ENCODE measurements at regions not wholly inside any gene's neighbourhood (a gene's known extent, or its start where the extent isn't known, plus 50 kb on each side); places are given as distances from the start of the nearest gene placed in this dataset.

- no peak for TF ChIP-seq CTCF (IDR thresholded peaks at IDR 0.05; ENCODE audit: borderline replicate concordance, extremely low read depth, insufficient read depth)
- no peaks in the 10 kb centered on the region for H3K4me1 ChIP-seq (ENCODE audit: control insufficient read depth in 2 of 3, insufficient read depth in 2 of 3, low read depth in 1 of 3, low read length in 3 of 3)
- FAIRE-seq (no peak), DNase-seq (peak in 1 of 5 donors; percentile 65)
- no peaks in the 10 kb centered on the region for H3K27me3 ChIP-seq (ENCODE audit: control insufficient read depth, insufficient read depth, low read length)
- no peak overlapping the region for H3K4me3 ChIP-seq (ENCODE audit: low read length in 3 of 3)
- no peaks in the 10 kb centered on the region for H3K36me3 ChIP-seq (ENCODE audit: control insufficient read depth in 2 of 3, insufficient read depth in 3 of 3, low read length in 3 of 3)
- H3K9me3 ChIP-seq (ENCODE audit: control insufficient read depth in 2 of 3, insufficient read depth in 1 of 3, low read length in 3 of 3) = no peaks in the 10 kb centered on the region
- H3K9ac ChIP-seq (ENCODE audit: low read length in 3 of 3) = no peak overlapping the region
- no peak overlapping the region for H3K27ac ChIP-seq (ENCODE audit: low read depth in 2 of 2, low read length in 2 of 2)
- intact Hi-C loops (cut with DNase I) = no loop called here
Observed at GRCh38 chr14:51453869-51454268, 197.8 kb upstream of the FRMD6 start.

GRCh38 chr14:51454351-51454750 lies 197.4 kb upstream of the FRMD6 start:
- no peaks in the 10 kb centered on the region for H3K4me1 ChIP-seq (ENCODE audit: control insufficient read depth in 2 of 3, insufficient read depth in 2 of 3, low read depth in 1 of 3, low read length in 3 of 3)
- DNase-seq (no peak), FAIRE-seq (no peak)
- no peak overlapping the region for H3K4me3 ChIP-seq (ENCODE audit: low read length in 3 of 3)
- no peaks in the 10 kb centered on the region for H3K9me3 ChIP-seq (ENCODE audit: control insufficient read depth in 2 of 3, insufficient read depth in 1 of 3, low read length in 3 of 3)
- intact Hi-C loops (cut with DNase I) = no loop called here
- H3K36me3 ChIP-seq (ENCODE audit: control insufficient read depth in 2 of 3, insufficient read depth in 3 of 3, low read length in 3 of 3) = no peaks in the 10 kb centered on the region
- no peak overlapping the region for H3K9ac ChIP-seq (ENCODE audit: low read length in 3 of 3)
- no peak overlapping the region for H3K27ac ChIP-seq (ENCODE audit: low read depth in 2 of 2, low read length in 2 of 2)
- no peaks in the 10 kb centered on the region for H3K27me3 ChIP-seq (ENCODE audit: control insufficient read depth, insufficient read depth, low read length)
- no peak for TF ChIP-seq CTCF (IDR thresholded peaks at IDR 0.05; ENCODE audit: borderline replicate concordance, extremely low read depth, insufficient read depth)

- no peak overlapping the region for H3K27ac ChIP-seq (ENCODE audit: low read depth in 2 of 2, low read length in 2 of 2)
- H3K9me3 ChIP-seq (ENCODE audit: control insufficient read depth in 2 of 3, insufficient read depth in 1 of 3, low read length in 3 of 3) = no peaks in the 10 kb centered on the region
- H3K4me3 ChIP-seq (ENCODE audit: low read length in 3 of 3) = no peak overlapping the region
- DNase-seq (no peak), FAIRE-seq (no peak)
- no peaks in the 10 kb centered on the region for H3K4me1 ChIP-seq (ENCODE audit: control insufficient read depth in 2 of 3, insufficient read depth in 2 of 3, low read depth in 1 of 3, low read length in 3 of 3)
- TF ChIP-seq CTCF (IDR thresholded peaks at IDR 0.05; ENCODE audit: borderline replicate concordance, extremely low read depth, insufficient read depth) = no peak
- H3K27me3 ChIP-seq (ENCODE audit: control insufficient read depth, insufficient read depth, low read length) = no peaks in the 10 kb centered on the region
- no peaks in the 10 kb centered on the region for H3K36me3 ChIP-seq (ENCODE audit: control insufficient read depth in 2 of 3, insufficient read depth in 3 of 3, low read length in 3 of 3)
- no peak overlapping the region for H3K9ac ChIP-seq (ENCODE audit: low read length in 3 of 3)
- intact Hi-C loops (cut with DNase I) = no loop called here
Observed at GRCh38 chr14:51455041-51455835, 196.5 kb upstream of the FRMD6 start.

Measured in kidney (tissue), 13 donors.